Liver (tissue), 7 donors: ENCODE measurements at regions not wholly inside any gene's neighbourhood (a gene's known extent, or its start where the extent isn't known, plus 50 kb on each side); places are given as distances from the start of the nearest gene placed in this dataset.

Experiments used
- DNase-seq: peaks from one replicate; pipeline ENCODE4 v3.0.0-alpha.2; 2017; ENCODE audit warnings: low spot score
- H3K27ac ChIP-seq, 2 donors: one replicate each; pipeline ENCODE4 v1.7.0; 2013; ENCODE audit warnings: inconsistent platforms in 2 of 2, low read length in 2 of 2, control low read depth in 1 of 2, low read depth in 1 of 2, mild to moderate bottlenecking in 1 of 2
- H3K27me3 ChIP-seq, 4 donors: one replicate each; pipeline versions ENCODE4 v1.6.1 to v1.7.0; 2013; ENCODE audit warnings: low read length in 3 of 4, inconsistent platforms in 1 of 4, mild to moderate bottlenecking in 1 of 4, moderate library complexity in 1 of 4; ENCODE audit not compliant: control insufficient read depth in 4 of 4, insufficient read depth in 4 of 4
- H3K36me3 ChIP-seq, 4 donors: one replicate each; pipeline versions ENCODE4 v1.6.1 to v1.7.0; 2013; ENCODE audit warnings: low read length in 3 of 4, mild to moderate bottlenecking in 3 of 4, low read depth in 1 of 4, moderate library complexity in 1 of 4; ENCODE audit not compliant: control insufficient read depth in 4 of 4, insufficient read depth in 3 of 4
- H3K4me1 ChIP-seq, 4 donors: one replicate each; pipeline versions ENCODE4 v1.6.1 to v1.7.0; 2013; ENCODE audit warnings: low read length in 3 of 4, mild to moderate bottlenecking in 3 of 4, moderate library complexity in 1 of 4; ENCODE audit not compliant: control insufficient read depth in 4 of 4, insufficient read depth in 4 of 4
- H3K4me3 ChIP-seq, 3 donors: one replicate each; pipeline versions ENCODE4 v1.6.1 to v1.7.0; 2013; ENCODE audit warnings: low read length in 3 of 3, control low read depth in 1 of 3, low read depth in 1 of 3, mild to moderate bottlenecking in 1 of 3
- H3K9ac ChIP-seq, 2 donors: one replicate each; pipeline ENCODE4 v1.7.0; 2013; ENCODE audit warnings: low read length in 2 of 2, mild to moderate bottlenecking in 2 of 2, moderate library complexity in 2 of 2, control low read depth in 1 of 2, low read depth in 1 of 2
- H3K9me3 ChIP-seq, 4 donors: one replicate each; pipeline versions ENCODE4 v1.6.1 to v1.7.0; 2013; ENCODE audit warnings: low read length in 3 of 4; ENCODE audit not compliant: control insufficient read depth in 4 of 4
- ATF3 ChIP-seq: IDR thresholded peaks from 2 replicates; pipeline ENCODE4 v1.6.1; 2016; ENCODE audit warnings: antibody characterized with exemption
- FOXA2 ChIP-seq: IDR thresholded peaks from 2 replicates; pipeline ENCODE4 v1.6.1; 2016; ENCODE audit warnings: antibody characterized with exemption
- NR2F2 ChIP-seq: IDR thresholded peaks from 2 replicates; pipeline ENCODE4 v1.6.1; 2016; ENCODE audit warnings: antibody characterized with exemption
- SP1 ChIP-seq: IDR thresholded peaks from 2 replicates; pipeline ENCODE4 v1.6.1; 2018; ENCODE audit warnings: antibody characterized with exemption, mild to moderate bottlenecking
- YY1 ChIP-seq: IDR thresholded peaks from 2 replicates; pipeline ENCODE4 v1.6.1; 2016; ENCODE audit warnings: antibody characterized with exemption, mild to moderate bottlenecking
- WGBS: extraction: QIAGEN DNeasy Blood & Tissue Kit; methylation state at CpG from one replicate; pipeline ENCODE4 v1.1.7; 2013; 5-methylcytosine and 5-hydroxymethylcytosine counted together
- donor health status: healthy.
- donor health status: healthy.
- donor health status: healthy.
- donor health status: healthy.

DNA sequence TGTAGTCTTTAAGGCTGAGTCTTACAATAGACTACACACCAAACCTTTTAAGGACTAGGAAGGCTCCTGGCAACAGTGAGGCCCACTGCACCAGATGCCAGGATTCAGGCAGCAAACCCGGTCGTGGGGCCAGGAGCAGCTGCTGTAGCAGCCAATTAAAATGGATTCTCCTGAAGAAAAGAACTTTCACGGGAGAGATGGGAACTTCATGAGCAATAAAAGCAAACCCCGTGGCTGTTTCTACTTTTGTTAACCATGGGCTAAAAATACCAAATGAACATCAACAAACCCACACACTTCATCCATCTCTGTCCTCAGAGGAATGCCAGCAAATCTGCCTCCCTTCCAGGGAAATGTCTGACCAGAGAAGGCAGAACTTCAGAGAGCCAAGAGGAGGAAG lies 101.4 kb downstream of the BTC start:
- H3K36me3 ChIP-seq, result no peaks in the 10 kb centered on the region
- H3K4me1 ChIP-seq, result no peaks in the 10 kb centered on the region
- no peaks in the 10 kb centered on the region for H3K9me3 ChIP-seq
- no peak overlapping the region for H3K9ac ChIP-seq
- no peak for DNase-seq
- no peaks in the 10 kb centered on the region for H3K27me3 ChIP-seq
- 46% methylated on average over 4 of the region's 4 CpGs for WGBS
- H3K27ac ChIP-seq, result no peak overlapping the region
- TF ChIP-seq SP1 (no peak), YY1 (no peak), ATF3 (no peak), NR2F2 (no peak), FOXA2 (no peak)
- no peak overlapping the region for H3K4me3 ChIP-seq
